Liver (tissue), 7 donors: ENCODE measurements at regions not wholly inside any gene's neighbourhood (a gene's known extent, or its start where the extent isn't known, plus 50 kb on each side); places are given as distances from the start of the nearest gene placed in this dataset.

Experiments
- DNase-seq: peaks from one replicate; pipeline ENCODE4 v3.0.0-alpha.2; 2017; ENCODE audit warnings: low spot score
- H3K27ac ChIP-seq, 2 donors: one replicate each; pipeline ENCODE4 v1.7.0; 2013; ENCODE audit warnings: inconsistent platforms in 2 of 2, low read length in 2 of 2, control low read depth in 1 of 2, low read depth in 1 of 2, mild to moderate bottlenecking in 1 of 2
- H3K27me3 ChIP-seq, 4 donors: one replicate each; pipeline versions ENCODE4 v1.6.1 to v1.7.0; 2013; ENCODE audit warnings: low read length in 3 of 4, inconsistent platforms in 1 of 4, mild to moderate bottlenecking in 1 of 4, moderate library complexity in 1 of 4; ENCODE audit not compliant: control insufficient read depth in 4 of 4, insufficient read depth in 4 of 4
- H3K36me3 ChIP-seq, 4 donors: one replicate each; pipeline versions ENCODE4 v1.6.1 to v1.7.0; 2013; ENCODE audit warnings: low read length in 3 of 4, mild to moderate bottlenecking in 3 of 4, low read depth in 1 of 4, moderate library complexity in 1 of 4; ENCODE audit not compliant: control insufficient read depth in 4 of 4, insufficient read depth in 3 of 4
- H3K4me1 ChIP-seq, 4 donors: one replicate each; pipeline versions ENCODE4 v1.6.1 to v1.7.0; 2013; ENCODE audit warnings: low read length in 3 of 4, mild to moderate bottlenecking in 3 of 4, moderate library complexity in 1 of 4; ENCODE audit not compliant: control insufficient read depth in 4 of 4, insufficient read depth in 4 of 4
- H3K4me3 ChIP-seq, 3 donors: one replicate each; pipeline versions ENCODE4 v1.6.1 to v1.7.0; 2013; ENCODE audit warnings: low read length in 3 of 3, control low read depth in 1 of 3, low read depth in 1 of 3, mild to moderate bottlenecking in 1 of 3
- H3K9ac ChIP-seq, 2 donors: one replicate each; pipeline ENCODE4 v1.7.0; 2013; ENCODE audit warnings: low read length in 2 of 2, mild to moderate bottlenecking in 2 of 2, moderate library complexity in 2 of 2, control low read depth in 1 of 2, low read depth in 1 of 2
- H3K9me3 ChIP-seq, 4 donors: one replicate each; pipeline versions ENCODE4 v1.6.1 to v1.7.0; 2013; ENCODE audit warnings: low read length in 3 of 4; ENCODE audit not compliant: control insufficient read depth in 4 of 4
- EGR1 ChIP-seq, 2 donors: IDR thresholded peaks; 2 replicates each; pipeline ENCODE4 v1.6.1; 2016 to 2018; ENCODE audit warnings: antibody characterized with exemption in 2 of 2, low read depth in 2 of 2
- FOXA1 ChIP-seq: IDR thresholded peaks from 2 replicates; pipeline ENCODE4 v1.6.1; 2016; ENCODE audit warnings: antibody characterized with exemption
- FOXA2 ChIP-seq: IDR thresholded peaks from 2 replicates; pipeline ENCODE4 v1.6.1; 2016; ENCODE audit warnings: antibody characterized with exemption
- GABPA ChIP-seq, 2 donors: IDR thresholded peaks in 1 of 2; conservative IDR thresholded peaks in 1 of 2; 2 replicates each; pipeline ENCODE4 v1.6.1; 2016; ENCODE audit warnings: antibody characterized with exemption in 2 of 2, mild to moderate bottlenecking in 1 of 2, moderate library complexity in 1 of 2
- HNF4A ChIP-seq, 2 donors: conservative IDR thresholded peaks; 2 replicates each; pipeline ENCODE4 v1.6.1; 2016; ENCODE audit warnings: antibody characterized with exemption in 2 of 2, mild to moderate bottlenecking in 2 of 2
- HNF4G ChIP-seq: IDR thresholded peaks from 2 replicates; pipeline ENCODE4 v1.6.1; 2016; ENCODE audit warnings: antibody characterized with exemption
- JUND ChIP-seq, 2 donors: IDR thresholded peaks; 2 replicates each; pipeline ENCODE4 v1.6.1; 2016; ENCODE audit warnings: antibody characterized with exemption in 2 of 2
- NR2F2 ChIP-seq: IDR thresholded peaks from 2 replicates; pipeline ENCODE4 v1.6.1; 2016; ENCODE audit warnings: antibody characterized with exemption
- RXRA ChIP-seq, 2 donors: IDR thresholded peaks; 2 replicates each; pipeline ENCODE4 v1.6.1; 2017 to 2018; ENCODE audit warnings: antibody characterized with exemption in 2 of 2, mild to moderate bottlenecking in 1 of 2
- SP1 ChIP-seq: IDR thresholded peaks from 2 replicates; pipeline ENCODE4 v1.6.1; 2018; ENCODE audit warnings: antibody characterized with exemption, mild to moderate bottlenecking
- TAF1 ChIP-seq: conservative IDR thresholded peaks from 2 replicates; pipeline ENCODE4 v1.6.1; 2016; ENCODE audit warnings: antibody characterized with exemption, mild to moderate bottlenecking
- YY1 ChIP-seq: IDR thresholded peaks from 2 replicates; pipeline ENCODE4 v1.6.1; 2016; ENCODE audit warnings: antibody characterized with exemption, mild to moderate bottlenecking
- WGBS: extraction: QIAGEN DNeasy Blood & Tissue Kit; methylation state at CpG from one replicate; pipeline ENCODE4 v1.1.7; 2013; 5-methylcytosine and 5-hydroxymethylcytosine counted together
- TF ChIP-seq, protein P1 (sequence below): IDR thresholded peaks from 2 replicates; pipeline ENCODE4 v1.6.1; 2016; ENCODE audit warnings: antibody characterized with exemption
- TF ChIP-seq, protein P2 (sequence below): IDR thresholded peaks from 2 replicates; pipeline ENCODE4 v1.6.1; 2016; ENCODE audit warnings: antibody characterized with exemption, mild to moderate bottlenecking
- donor health status: healthy.
- donor health status: healthy.
- donor health status: healthy.
- donor health status: healthy.

DNA sequence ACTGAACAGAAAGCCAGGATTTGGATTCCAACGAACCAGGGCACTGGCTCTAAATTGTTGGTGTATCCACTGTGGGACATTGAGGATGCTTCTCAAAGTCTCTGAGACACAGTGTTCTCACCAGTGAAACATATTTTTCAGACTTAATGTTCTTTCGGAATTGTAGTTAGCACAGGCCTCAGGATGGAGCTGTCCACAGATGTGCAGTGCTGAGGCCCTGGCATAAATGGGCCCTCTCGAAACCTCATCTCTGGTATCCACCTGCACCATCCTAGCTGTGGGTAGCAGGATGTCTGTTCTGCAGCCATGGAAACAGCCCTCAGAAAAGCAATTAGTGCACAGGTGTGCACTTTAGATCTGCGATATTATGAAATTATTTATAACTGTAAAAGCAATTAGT is 656.8 kb downstream of the TBC1D22A start:
- no peak for DNase-seq
- Histone ChIP-seq H3K9me3 (peaks cover 0 to 5% (median 0%) of the 10 kb centered on the region in 4 donors), H3K27ac (no peak overlapping the region), H3K4me1 (no peaks in the 10 kb centered on the region), H3K9ac (no peak overlapping the region), H3K36me3 (no peaks in the 10 kb centered on the region), H3K4me3 (no peak overlapping the region), H3K27me3 (peaks cover 0 to 4% (median 0%) of the 10 kb centered on the region in 4 donors)
- TF ChIP-seq, protein P1, sequence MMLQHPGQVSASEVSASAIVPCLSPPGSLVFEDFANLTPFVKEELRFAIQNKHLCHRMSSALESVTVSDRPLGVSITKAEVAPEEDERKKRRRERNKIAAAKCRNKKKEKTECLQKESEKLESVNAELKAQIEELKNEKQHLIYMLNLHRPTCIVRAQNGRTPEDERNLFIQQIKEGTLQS = no peak
- TF ChIP-seq, protein P2, sequence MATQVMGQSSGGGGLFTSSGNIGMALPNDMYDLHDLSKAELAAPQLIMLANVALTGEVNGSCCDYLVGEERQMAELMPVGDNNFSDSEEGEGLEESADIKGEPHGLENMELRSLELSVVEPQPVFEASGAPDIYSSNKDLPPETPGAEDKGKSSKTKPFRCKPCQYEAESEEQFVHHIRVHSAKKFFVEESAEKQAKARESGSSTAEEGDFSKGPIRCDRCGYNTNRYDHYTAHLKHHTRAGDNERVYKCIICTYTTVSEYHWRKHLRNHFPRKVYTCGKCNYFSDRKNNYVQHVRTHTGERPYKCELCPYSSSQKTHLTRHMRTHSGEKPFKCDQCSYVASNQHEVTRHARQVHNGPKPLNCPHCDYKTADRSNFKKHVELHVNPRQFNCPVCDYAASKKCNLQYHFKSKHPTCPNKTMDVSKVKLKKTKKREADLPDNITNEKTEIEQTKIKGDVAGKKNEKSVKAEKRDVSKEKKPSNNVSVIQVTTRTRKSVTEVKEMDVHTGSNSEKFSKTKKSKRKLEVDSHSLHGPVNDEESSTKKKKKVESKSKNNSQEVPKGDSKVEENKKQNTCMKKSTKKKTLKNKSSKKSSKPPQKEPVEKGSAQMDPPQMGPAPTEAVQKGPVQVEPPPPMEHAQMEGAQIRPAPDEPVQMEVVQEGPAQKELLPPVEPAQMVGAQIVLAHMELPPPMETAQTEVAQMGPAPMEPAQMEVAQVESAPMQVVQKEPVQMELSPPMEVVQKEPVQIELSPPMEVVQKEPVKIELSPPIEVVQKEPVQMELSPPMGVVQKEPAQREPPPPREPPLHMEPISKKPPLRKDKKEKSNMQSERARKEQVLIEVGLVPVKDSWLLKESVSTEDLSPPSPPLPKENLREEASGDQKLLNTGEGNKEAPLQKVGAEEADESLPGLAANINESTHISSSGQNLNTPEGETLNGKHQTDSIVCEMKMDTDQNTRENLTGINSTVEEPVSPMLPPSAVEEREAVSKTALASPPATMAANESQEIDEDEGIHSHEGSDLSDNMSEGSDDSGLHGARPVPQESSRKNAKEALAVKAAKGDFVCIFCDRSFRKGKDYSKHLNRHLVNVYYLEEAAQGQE = peak; percentile 81
- 70% methylated on average over 4 of the region's 4 CpGs for WGBS

DNA sequence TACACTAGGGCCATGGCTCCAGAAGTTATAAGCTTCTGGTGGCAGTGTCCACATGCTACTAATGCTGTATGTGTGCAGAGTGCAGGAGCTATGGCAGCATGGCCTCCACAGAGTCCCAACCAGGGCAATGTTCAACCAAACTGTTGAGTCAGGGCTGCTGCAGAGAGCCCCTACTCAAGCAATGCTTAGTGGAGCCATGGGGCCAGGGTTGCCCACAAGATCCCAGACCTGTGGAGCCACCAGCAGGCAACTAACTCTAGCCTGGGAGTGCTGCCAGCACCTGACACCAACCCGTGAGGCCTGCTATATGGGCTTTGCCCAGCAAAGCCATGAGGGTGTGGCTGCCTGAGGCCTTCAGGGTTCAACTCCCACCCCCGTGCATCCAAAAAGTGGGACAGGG is 655.2 kb downstream of the TBC1D22A start:
- H3K36me3 ChIP-seq = no peaks in the 10 kb centered on the region
- H3K4me3 ChIP-seq = no peak overlapping the region
- TF ChIP-seq FOXA2 = no peak
- no peak for TF ChIP-seq HNF4G
- TF ChIP-seq FOXA1 = no peak
- TF ChIP-seq TAF1 = no peak
- TF ChIP-seq, protein P2 = no peak
- no peak for TF ChIP-seq NR2F2
- no peak for TF ChIP-seq SP1
- TF ChIP-seq RXRA (IDR thresholded peaks at IDR 0.05) = no peak
- TF ChIP-seq HNF4A (conservative IDR thresholded peaks at IDR 0.05) = no peak
- TF ChIP-seq YY1 = no peak
- no peak for TF ChIP-seq EGR1 (IDR thresholded peaks at IDR 0.05; ENCODE audit: low read depth in 2 of 2)
- TF ChIP-seq, protein P1 = no peak
- no peak for TF ChIP-seq JUND (IDR thresholded peaks at IDR 0.05)
- no peak for TF ChIP-seq GABPA (IDR thresholded peaks at IDR 0.05 in 1 of 2, conservative IDR thresholded peaks at IDR 0.05 in 1 of 2)
- H3K27ac ChIP-seq = no peak overlapping the region
- H3K4me1 ChIP-seq = no peaks in the 10 kb centered on the region
- no peak overlapping the region for H3K9ac ChIP-seq
- peaks cover 0 to 4% (median 2%) of the 10 kb centered on the region in 4 donors for H3K27me3 ChIP-seq
- 68% methylated on average over 2 of the region's 2 CpGs for WGBS
- H3K9me3 ChIP-seq = peaks cover 0 to 5% (median 0%) of the 10 kb centered on the region in 4 donors
- DNase-seq = no peak
